Hepatocyte (in vitro differentiated cells): ENCODE measurements at regions not wholly inside any gene's neighbourhood (a gene's known extent, or its start where the extent isn't known, plus 50 kb on each side); places are given as distances from the start of the nearest gene placed in this dataset.

ENCODE experiments used
- EZH2 ChIP-seq: fragments of 200-600 bp; sonication (generic); IDR thresholded peaks from 2 replicates; pipeline ENCODE4 v1.6.1; 2016; ENCODE audit warnings: antibody characterized with exemption, mild to moderate bottlenecking, borderline replicate concordance
- EZH2phosphoT487 ChIP-seq: fragments of 200-600 bp; sonication (generic); IDR thresholded peaks from one replicate; pipeline ENCODE4 v1.6.1; 2018; ENCODE audit warnings: antibody characterized with exemption, mild to moderate bottlenecking, low read depth, moderate library complexity; ENCODE audit not compliant: unreplicated experiment, severe bottlenecking
- TF ChIP-seq, protein P1 (sequence below): fragments of 200-600 bp; sonication (generic); IDR thresholded peaks from 2 replicates; pipeline ENCODE4 v1.5.1; 2016; ENCODE audit warnings: antibody characterized with exemption, mild to moderate bottlenecking; ENCODE audit not compliant: poor library complexity

DNA sequence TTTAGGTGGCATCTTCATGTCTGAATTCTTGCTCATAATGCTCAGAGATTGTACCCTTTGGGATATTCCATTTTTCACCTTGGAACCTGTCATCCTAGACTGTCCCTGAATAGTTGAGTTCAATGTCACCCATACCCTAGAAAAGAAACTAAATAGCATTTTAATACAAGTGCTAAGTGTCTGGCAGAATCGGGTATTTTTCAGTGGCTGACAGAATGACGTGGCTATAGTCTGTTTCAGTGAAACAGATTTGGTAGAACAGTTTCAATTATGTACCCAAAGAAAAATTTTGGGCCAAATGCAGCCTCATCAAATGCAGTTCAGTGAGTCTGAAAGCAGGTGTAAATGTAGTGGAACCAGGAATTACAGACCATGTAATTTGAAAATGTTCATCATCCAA is 1041.2 kb downstream of the DTWD2 start:
- TF ChIP-seq, protein P1, sequence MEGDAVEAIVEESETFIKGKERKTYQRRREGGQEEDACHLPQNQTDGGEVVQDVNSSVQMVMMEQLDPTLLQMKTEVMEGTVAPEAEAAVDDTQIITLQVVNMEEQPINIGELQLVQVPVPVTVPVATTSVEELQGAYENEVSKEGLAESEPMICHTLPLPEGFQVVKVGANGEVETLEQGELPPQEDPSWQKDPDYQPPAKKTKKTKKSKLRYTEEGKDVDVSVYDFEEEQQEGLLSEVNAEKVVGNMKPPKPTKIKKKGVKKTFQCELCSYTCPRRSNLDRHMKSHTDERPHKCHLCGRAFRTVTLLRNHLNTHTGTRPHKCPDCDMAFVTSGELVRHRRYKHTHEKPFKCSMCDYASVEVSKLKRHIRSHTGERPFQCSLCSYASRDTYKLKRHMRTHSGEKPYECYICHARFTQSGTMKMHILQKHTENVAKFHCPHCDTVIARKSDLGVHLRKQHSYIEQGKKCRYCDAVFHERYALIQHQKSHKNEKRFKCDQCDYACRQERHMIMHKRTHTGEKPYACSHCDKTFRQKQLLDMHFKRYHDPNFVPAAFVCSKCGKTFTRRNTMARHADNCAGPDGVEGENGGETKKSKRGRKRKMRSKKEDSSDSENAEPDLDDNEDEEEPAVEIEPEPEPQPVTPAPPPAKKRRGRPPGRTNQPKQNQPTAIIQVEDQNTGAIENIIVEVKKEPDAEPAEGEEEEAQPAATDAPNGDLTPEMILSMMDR, result no peak
- TF ChIP-seq EZH2, result no peak
- no peak for TF ChIP-seq EZH2phosphoT487
